HG02981 (cell line): ENCODE measurements at regions not wholly inside any gene's neighbourhood (a gene's known extent, or its start where the extent isn't known, plus 50 kb on each side); places are given as distances from the start of the nearest gene placed in this dataset.

ENCODE experiments used
- ATAC-seq: cut with Tn5 transposase; IDR thresholded peaks from one replicate; pipeline ENCODE4 v1.9.1; 2021; ENCODE audit warnings: mild to moderate bottlenecking, moderate library complexity; ENCODE audit not compliant: unreplicated experiment

GRCh38 chr18:38413193-38413592, 847.6 kb upstream of the CELF4 start:
- no peak for ATAC-seq

GRCh38 chr18:38406607-38407006, 841.0 kb upstream of the CELF4 start:
- ATAC-seq = no peak

- no peak for ATAC-seq
Measured at GRCh38 chr18:38402509-38402908, 836.9 kb upstream of the CELF4 start.

GRCh38 chr18:38397094-38397493, 831.5 kb upstream of the CELF4 start:
- no peak for ATAC-seq

- no peak for ATAC-seq
Measured at GRCh38 chr18:38386146-38386545, 820.5 kb upstream of the CELF4 start.

- no peak for ATAC-seq
Measured at GRCh38 chr18:38369772-38370690, 804.4 kb upstream of the CELF4 start.

GRCh38 chr18:38368886-38369285, 803.3 kb upstream of the CELF4 start:
- no peak for ATAC-seq

- no peak for ATAC-seq
Measured at GRCh38 chr18:38368246-38368645, 802.6 kb upstream of the CELF4 start.

GRCh38 chr18:38367473-38367872, 801.9 kb upstream of the CELF4 start:
- no peak for ATAC-seq

- no peak for ATAC-seq
Measured at GRCh38 chr18:38362286-38362792, 796.7 kb upstream of the CELF4 start.

- no peak for ATAC-seq
Measured at GRCh38 chr18:38358805-38359657, 793.4 kb upstream of the CELF4 start.

- ATAC-seq = no peak
Measured at GRCh38 chr18:38353149-38353548, 787.6 kb upstream of the CELF4 start.

- no peak for ATAC-seq
Measured at GRCh38 chr18:38350141-38350540, 784.5 kb upstream of the CELF4 start.

GRCh38 chr18:38330573-38330972, 765.0 kb upstream of the CELF4 start:
- no peak for ATAC-seq

- no peak for ATAC-seq
Measured at GRCh38 chr18:38329145-38329544, 763.5 kb upstream of the CELF4 start.

GRCh38 chr18:38322206-38322605, 756.6 kb upstream of the CELF4 start:
- ATAC-seq = no peak

GRCh38 chr18:38321262-38321661, 755.7 kb upstream of the CELF4 start:
- no peak for ATAC-seq

GRCh38 chr18:38318416-38318815, 752.8 kb upstream of the CELF4 start:
- ATAC-seq = no peak

- ATAC-seq = no peak
Measured at GRCh38 chr18:38313831-38314230, 748.2 kb upstream of the CELF4 start.

- no peak for ATAC-seq
Measured at GRCh38 chr18:38312532-38312931, 746.9 kb upstream of the CELF4 start.

- ATAC-seq = no peak
Measured at GRCh38 chr18:38310936-38311335, 745.3 kb upstream of the CELF4 start.

- no peak for ATAC-seq
Measured at GRCh38 chr18:38307914-38308313, 742.3 kb upstream of the CELF4 start.
